ENCODE measurements at regions not wholly inside any gene's neighbourhood (a gene's known extent, or its start where the extent isn't known, plus 50 kb on each side); places are given as distances from the start of the nearest gene placed in this dataset. TPM values are rescaled to one million over a fixed set of nuclear protein-coding genes. Genes with fewer than 3 reads are reported as not detected.
A peak's percentile ranks its signal among the peaks of the same experiment; 100 is the strongest.
"Not testable (repeated sequence)": the region's sequence is repeated elsewhere in the genome, so short reads cannot be mapped to it uniquely, and the experiment has no call there.

GRCh38 chr17:20944014-20944865 is 98.6 kb downstream of the USP22 start:
- intact Hi-C loops (cut with DNase I), result no loop called here
- TF ChIP-seq CTCF (IDR thresholded peaks at IDR 0.05) (peak in 5 of 6 experiments; percentile 20 to 64 (median 55)), POLR2A (IDR thresholded peaks at IDR 0.05) (no peak)
- H3K36me3 ChIP-seq, result no peaks in the 10 kb centered on the region
- H3K4me1 ChIP-seq, result no peaks in the 10 kb centered on the region
- no peak overlapping the region for H3K27ac ChIP-seq
- H3K9me3 ChIP-seq, result no peaks in the 10 kb centered on the region
- no peak overlapping the region for H3K4me3 ChIP-seq (replicated peaks in 1 of 3)
- whole genome bisulfite sequencing, 2 donors, result 48 to 65% methylated on average over 11 to 12 of the region's 12 CpGs
- H3K27me3 ChIP-seq, result no peaks in the 10 kb centered on the region
- DNase-seq, result peak; percentile 77 to 83

DNA sequence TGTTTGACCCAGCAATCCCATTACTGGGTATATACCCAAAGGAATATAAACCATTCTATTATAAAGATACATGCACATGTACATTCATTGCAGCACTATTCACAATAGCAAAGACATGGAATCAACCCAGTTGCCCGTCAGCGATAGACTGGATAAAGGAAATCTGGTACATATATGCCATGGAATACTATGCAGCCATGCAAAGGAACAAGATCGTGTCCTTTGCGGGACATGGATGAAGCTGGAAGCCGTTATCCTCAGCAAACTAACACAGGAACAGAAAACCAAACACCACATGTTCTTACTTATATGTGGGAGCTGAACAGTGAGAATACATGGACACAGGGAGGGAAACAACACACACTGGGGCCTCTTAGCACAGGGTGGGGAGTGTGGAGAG is 95.1 kb downstream of the USP22 start:
- H3K4me1 ChIP-seq; H3K36me3 ChIP-seq; H3K4me3 ChIP-seq (replicated peaks in 1 of 3); H3K27ac ChIP-seq; H3K9me3 ChIP-seq; H3K27me3 ChIP-seq; DNase-seq; intact Hi-C loops (cut with DNase I): not testable (repeated sequence)
- 94% methylated on average over 5 of the region's 5 CpGs for WGBS, 2 donors

- no peaks in the 10 kb centered on the region for H3K36me3 ChIP-seq
- no peak overlapping the region for H3K4me3 ChIP-seq (replicated peaks in 1 of 3)
- no peaks in the 10 kb centered on the region for H3K4me1 ChIP-seq
- H3K27ac ChIP-seq, result no peak overlapping the region
- no peak for TF ChIP-seq CTCF (IDR thresholded peaks at IDR 0.05)
- TF ChIP-seq POLR2A (IDR thresholded peaks at IDR 0.05), result no peak
- intact Hi-C loops (cut with DNase I), result no loop called here
- WGBS, 2 donors, result 70 to 76% methylated on average over 9 to 10 of the region's 10 CpGs
- DNase-seq, result peak in 1 of 2 donors; percentile 30
- H3K27me3 ChIP-seq, result no peaks in the 10 kb centered on the region
- H3K9me3 ChIP-seq, result no peaks in the 10 kb centered on the region
Observed at GRCh38 chr17:20948984-20949777, 93.6 kb downstream of the USP22 start.

Small RNA genes lying in the stretch of these regions (small RNA-seq; reads per million reads assigned to genes)
- gene AC087499.6 (not detected), gene RNU6-1178P (not detected)
